ENCODE measurements at regions not wholly inside any gene's neighbourhood (a gene's known extent, or its start where the extent isn't known, plus 50 kb on each side); places are given as distances from the start of the nearest gene placed in this dataset.

- ChIA-PET CTCF (no interaction called here), POLR2A (ENCODE audit: low non-redundant PET) (no interaction called here)
- TF ChIP-seq CTCF (conservative IDR thresholded peaks at IDR 0.05; ENCODE audit: low read depth), result no peak
- no peak overlapping the region for H3K27ac ChIP-seq
- no peak for DNase-seq (ENCODE audit: low spot score)
Observed at GRCh38 chr16:86133377-86133776, 234.4 kb downstream of the IRF8 start.

- H3K27ac ChIP-seq, result no peak overlapping the region
- no peak for DNase-seq (ENCODE audit: low spot score)
- CTCF ChIA-PET, result no interaction called here
- POLR2A ChIA-PET (ENCODE audit: low non-redundant PET), result no interaction called here
- no peak for TF ChIP-seq CTCF (conservative IDR thresholded peaks at IDR 0.05; ENCODE audit: low read depth)
Observed at GRCh38 chr16:86133847-86134375, 234.9 kb downstream of the IRF8 start.

- ChIA-PET CTCF (no interaction called here), POLR2A (ENCODE audit: low non-redundant PET) (no interaction called here)
- no peak for DNase-seq (ENCODE audit: low spot score)
- H3K27ac ChIP-seq, result no peak overlapping the region
- no peak for TF ChIP-seq CTCF (conservative IDR thresholded peaks at IDR 0.05; ENCODE audit: low read depth)
Observed at GRCh38 chr16:86134802-86135461, 236.0 kb downstream of the IRF8 start.

- H3K27ac ChIP-seq, result no peak overlapping the region
- TF ChIP-seq CTCF (conservative IDR thresholded peaks at IDR 0.05; ENCODE audit: low read depth), result no peak
- no peak for DNase-seq (ENCODE audit: low spot score)
- POLR2A ChIA-PET (ENCODE audit: low non-redundant PET), result no interaction called here
- CTCF ChIA-PET, result no interaction called here
Observed at GRCh38 chr16:86137359-86137758, 238.4 kb downstream of the IRF8 start.

GRCh38 chr16:86138121-86139085 is 239.4 kb downstream of the IRF8 start:
- ChIA-PET POLR2A (ENCODE audit: low non-redundant PET) (no interaction called here), CTCF (no interaction called here)
- no peak for DNase-seq (ENCODE audit: low spot score)
- no peak overlapping the region for H3K27ac ChIP-seq
- TF ChIP-seq CTCF (conservative IDR thresholded peaks at IDR 0.05; ENCODE audit: low read depth), result no peak

- POLR2A ChIA-PET (ENCODE audit: low non-redundant PET), result no interaction called here
- CTCF ChIA-PET, result interaction anchor here (0.5 kb wide), 1 partner anchor 145 kb away, joined by 5 read pairs; no protein-coding TSS in a partner anchor
- TF ChIP-seq CTCF (conservative IDR thresholded peaks at IDR 0.05; ENCODE audit: low read depth), result no peak
- H3K27ac ChIP-seq, result no peak overlapping the region
- no peak for DNase-seq (ENCODE audit: low spot score)
Observed at GRCh38 chr16:86142801-86143236, 243.9 kb downstream of the IRF8 start.
